Parathyroid adenoma (tissue), 2 donors: ENCODE measurements at regions not wholly inside any gene's neighbourhood (a gene's known extent, or its start where the extent isn't known, plus 50 kb on each side); places are given as distances from the start of the nearest gene placed in this dataset.

ENCODE experiments used
- H2AFZ ChIP-seq: fragments of 300-600 bp; sonication (generic); one replicate; pipeline ENCODE4 v1.7.0; 2017; ENCODE audit warnings: antibody characterized with exemption, mild to moderate bottlenecking
- H3K27ac ChIP-seq: fragments of 300-600 bp; sonication (generic); one replicate; pipeline ENCODE4 v1.7.0; 2017
- H3K27me3 ChIP-seq: fragments of 300-600 bp; sonication (generic); one replicate; pipeline ENCODE4 v1.7.0; 2017; ENCODE audit warnings: low read length; ENCODE audit not compliant: control insufficient read depth, insufficient read depth
- H3K36me3 ChIP-seq: fragments of 300-600 bp; sonication (generic); one replicate; pipeline ENCODE4 v1.7.0; 2017; ENCODE audit warnings: low read length; ENCODE audit not compliant: control insufficient read depth, insufficient read depth
- H3K4me1 ChIP-seq: fragments of 300-600 bp; sonication (generic); one replicate; pipeline ENCODE4 v1.7.0; 2017; ENCODE audit warnings: control low read depth
- H3K4me2 ChIP-seq: fragments of 300-600 bp; sonication (generic); one replicate; pipeline ENCODE4 v1.7.0; 2017; ENCODE audit warnings: low read length
- H3K4me3 ChIP-seq: fragments of 300-600 bp; sonication (generic); one replicate; pipeline ENCODE4 v1.7.0; 2017; ENCODE audit warnings: low read depth, low read length
- H3K79me2 ChIP-seq: fragments of 300-600 bp; sonication (generic); one replicate; pipeline ENCODE4 v1.7.0; 2017; ENCODE audit warnings: control low read depth
- H3K9ac ChIP-seq: fragments of 300-600 bp; sonication (generic); one replicate; pipeline ENCODE4 v1.7.0; 2017; ENCODE audit warnings: mild to moderate bottlenecking
- H3K9me3 ChIP-seq: fragments of 300-600 bp; sonication (generic); one replicate; pipeline ENCODE4 v1.7.0; 2017; ENCODE audit warnings: low read length; ENCODE audit not compliant: control insufficient read depth
- CTCF ChIP-seq: fragments of 300-600 bp; sonication (generic); IDR thresholded peaks from one replicate; pipeline ENCODE4 v1.7.0; 2017; ENCODE audit warnings: antibody characterized with exemption, mild to moderate bottlenecking
- donor health status: primary hyperparathyroidism.

- no peak overlapping the region for H2AFZ ChIP-seq
- H3K9me3 ChIP-seq = no peaks in the 10 kb centered on the region
- no peak overlapping the region for H3K9ac ChIP-seq
- H3K27me3 ChIP-seq = no peaks in the 10 kb centered on the region
- H3K4me2 ChIP-seq = no peak overlapping the region
- no peak overlapping the region for H3K27ac ChIP-seq
- no peak overlapping the region for H3K4me3 ChIP-seq
- H3K79me2 ChIP-seq = no peaks in the 10 kb centered on the region
- no peaks in the 10 kb centered on the region for H3K4me1 ChIP-seq
- H3K36me3 ChIP-seq = no peaks in the 10 kb centered on the region
- TF ChIP-seq CTCF = no peak
Observed at GRCh38 chr3:20572473-20572872, 386.5 kb upstream of the SGO1 start.

GRCh38 chr3:20569310-20569709, 383.3 kb upstream of the SGO1 start:
- no peaks in the 10 kb centered on the region for H3K4me1 ChIP-seq
- no peak overlapping the region for H3K9ac ChIP-seq
- no peak overlapping the region for H3K4me3 ChIP-seq
- no peaks in the 10 kb centered on the region for H3K79me2 ChIP-seq
- no peak for TF ChIP-seq CTCF
- H3K9me3 ChIP-seq = no peaks in the 10 kb centered on the region
- no peak overlapping the region for H3K27ac ChIP-seq
- no peaks in the 10 kb centered on the region for H3K36me3 ChIP-seq
- no peak overlapping the region for H2AFZ ChIP-seq
- H3K4me2 ChIP-seq = no peak overlapping the region
- no peaks in the 10 kb centered on the region for H3K27me3 ChIP-seq

- no peaks in the 10 kb centered on the region for H3K27me3 ChIP-seq
- H2AFZ ChIP-seq = no peak overlapping the region
- no peaks in the 10 kb centered on the region for H3K4me1 ChIP-seq
- no peak for TF ChIP-seq CTCF
- no peaks in the 10 kb centered on the region for H3K9me3 ChIP-seq
- H3K4me3 ChIP-seq = no peak overlapping the region
- no peak overlapping the region for H3K4me2 ChIP-seq
- H3K9ac ChIP-seq = no peak overlapping the region
- H3K36me3 ChIP-seq = no peaks in the 10 kb centered on the region
- no peak overlapping the region for H3K27ac ChIP-seq
- no peaks in the 10 kb centered on the region for H3K79me2 ChIP-seq
Observed at GRCh38 chr3:20564966-20565365, 379.0 kb upstream of the SGO1 start.

- Histone ChIP-seq H3K36me3 (no peaks in the 10 kb centered on the region), H3K27ac (no peak overlapping the region), H3K79me2 (no peaks in the 10 kb centered on the region), H3K9me3 (no peaks in the 10 kb centered on the region), H3K4me1 (no peaks in the 10 kb centered on the region), H2AFZ (no peak overlapping the region), H3K4me3 (no peak overlapping the region), H3K4me2 (no peak overlapping the region), H3K27me3 (no peaks in the 10 kb centered on the region), H3K9ac (no peak overlapping the region)
- TF ChIP-seq CTCF = no peak
Observed at GRCh38 chr3:20563985-20564384, 378.0 kb upstream of the SGO1 start.

GRCh38 chr3:20563251-20563650, 377.2 kb upstream of the SGO1 start:
- TF ChIP-seq CTCF = no peak
- H3K4me3 ChIP-seq = no peak overlapping the region
- H3K9ac ChIP-seq = no peak overlapping the region
- no peaks in the 10 kb centered on the region for H3K36me3 ChIP-seq
- no peak overlapping the region for H3K27ac ChIP-seq
- no peak overlapping the region for H2AFZ ChIP-seq
- no peaks in the 10 kb centered on the region for H3K79me2 ChIP-seq
- no peaks in the 10 kb centered on the region for H3K27me3 ChIP-seq
- no peak overlapping the region for H3K4me2 ChIP-seq
- no peaks in the 10 kb centered on the region for H3K9me3 ChIP-seq
- no peaks in the 10 kb centered on the region for H3K4me1 ChIP-seq
